NCI-H345 treated with DMSO at 0.1 percent for 48 hours (cell line): ENCODE measurements at regions not wholly inside any gene's neighbourhood (a gene's known extent, or its start where the extent isn't known, plus 50 kb on each side); places are given as distances from the start of the nearest gene placed in this dataset.

Source experiments
- DNase-seq: peaks from one replicate; lab custom pipeline; 2025; ENCODE audit not compliant: unreplicated experiment; lab: John Stamatoyannopoulos, UW

GRCh38 chr4:63526251-63526650, 883.0 kb downstream of the TECRL start:
- no peak for DNase-seq

DNA sequence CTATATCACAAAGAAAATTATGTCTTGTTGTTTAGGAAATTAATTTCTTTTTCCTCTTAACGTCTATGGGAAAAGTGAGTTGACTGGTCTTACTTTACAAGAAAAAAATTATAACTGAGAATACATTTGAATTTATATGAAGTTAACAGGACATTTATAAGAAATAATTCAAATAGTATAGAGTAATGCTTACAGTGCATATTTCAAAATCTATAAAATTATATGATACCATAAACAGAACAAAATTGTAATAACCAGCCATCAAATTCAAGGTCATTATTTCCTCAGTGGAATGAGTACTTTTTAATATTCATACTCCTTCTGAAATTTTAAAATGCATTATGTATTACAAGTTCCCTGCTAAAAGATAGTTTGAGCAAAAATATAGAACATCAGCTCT, 884.5 kb downstream of the TECRL start:
- DNase-seq = no peak

GRCh38 chr4:63505714-63506460, 903.4 kb downstream of the TECRL start:
- DNase-seq = no peak

GRCh38 chr4:63493265-63493664, 916.0 kb downstream of the TECRL start:
- no peak for DNase-seq

- DNase-seq = no peak
Measured at GRCh38 chr4:63492515-63492914, 916.7 kb downstream of the TECRL start.

- no peak for DNase-seq
Measured at GRCh38 chr4:63464393-63464792, 944.9 kb downstream of the TECRL start.

DNA sequence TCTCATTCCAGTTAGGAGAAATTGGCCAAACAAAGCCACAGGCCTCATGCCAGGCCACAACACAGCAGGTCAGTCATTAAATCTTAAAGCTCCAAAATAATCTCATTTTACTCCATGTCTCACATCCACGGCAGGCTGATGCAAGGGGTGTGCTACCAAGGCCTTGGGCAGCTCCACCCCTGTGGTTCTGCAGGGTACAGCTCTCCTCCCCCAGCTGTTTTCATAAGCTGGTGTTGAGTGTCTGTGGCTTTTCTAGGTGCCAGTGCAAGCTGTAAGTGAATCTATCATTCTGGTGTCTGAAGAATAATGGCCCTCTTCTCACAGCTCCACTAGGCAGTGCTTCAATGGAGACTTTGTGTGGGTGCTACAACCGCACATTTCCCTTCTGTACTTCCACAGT, 949.2 kb downstream of the TECRL start:
- no peak for DNase-seq

- DNase-seq = no peak
Measured at GRCh38 chr4:63459329-63459728, 949.9 kb downstream of the TECRL start.

DNA sequence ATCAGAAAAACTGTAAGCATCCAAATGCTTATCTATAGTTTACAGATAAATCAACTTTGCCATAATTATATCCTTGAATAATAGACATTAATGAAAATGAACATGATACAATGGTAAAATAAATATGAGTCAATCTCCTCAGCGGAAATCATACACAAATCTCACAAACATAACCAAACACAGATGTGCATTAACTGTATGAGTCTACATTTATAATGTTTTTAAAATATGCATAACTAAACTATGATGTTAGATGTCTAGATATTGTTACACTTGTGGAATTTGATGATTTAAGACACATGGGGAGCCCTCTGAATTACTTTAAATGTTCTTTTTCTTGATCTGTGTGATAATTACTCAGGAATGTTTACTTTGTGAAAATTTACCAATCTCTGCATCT, 951.2 kb downstream of the TECRL start:
- DNase-seq = no peak

- no peak for DNase-seq
Measured at GRCh38 chr4:63440236-63440635, 969.0 kb downstream of the TECRL start.

- DNase-seq = no peak
Measured at GRCh38 chr4:63430105-63430504, 979.1 kb downstream of the TECRL start.

DNA sequence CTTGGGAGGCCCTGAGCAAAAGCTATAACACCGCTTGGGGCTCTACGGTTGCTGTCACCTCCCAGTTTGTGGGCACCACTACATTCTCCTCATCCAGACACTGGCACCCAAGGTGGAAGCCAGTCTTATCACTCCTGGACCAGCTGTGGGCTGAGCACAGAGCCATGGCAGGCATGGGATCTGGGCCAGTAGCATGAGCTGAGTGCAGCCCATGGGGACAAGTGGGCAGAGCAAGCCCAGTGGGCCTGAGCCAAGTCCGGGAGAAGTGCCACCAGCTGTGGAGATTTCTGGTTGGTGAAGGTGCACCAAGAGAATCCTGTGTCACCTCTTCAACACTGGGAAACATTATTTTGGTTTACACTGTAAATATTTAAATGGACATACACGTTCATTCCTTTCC, 1013.0 kb downstream of the TECRL start:
- no peak for DNase-seq

- no peak for DNase-seq
Measured at GRCh38 chr4:63393544-63393943, 1015.7 kb downstream of the TECRL start.

- DNase-seq = no peak
Measured at GRCh38 chr4:63379750-63380522, 1029.3 kb downstream of the TECRL start.

- DNase-seq = no peak
Measured at GRCh38 chr4:63371001-63371400, 1038.2 kb downstream of the TECRL start.

GRCh38 chr4:63361628-63362027, 1047.6 kb downstream of the TECRL start:
- no peak for DNase-seq

GRCh38 chr4:63361066-63361465, 1048.2 kb downstream of the TECRL start:
- DNase-seq = no peak

DNA sequence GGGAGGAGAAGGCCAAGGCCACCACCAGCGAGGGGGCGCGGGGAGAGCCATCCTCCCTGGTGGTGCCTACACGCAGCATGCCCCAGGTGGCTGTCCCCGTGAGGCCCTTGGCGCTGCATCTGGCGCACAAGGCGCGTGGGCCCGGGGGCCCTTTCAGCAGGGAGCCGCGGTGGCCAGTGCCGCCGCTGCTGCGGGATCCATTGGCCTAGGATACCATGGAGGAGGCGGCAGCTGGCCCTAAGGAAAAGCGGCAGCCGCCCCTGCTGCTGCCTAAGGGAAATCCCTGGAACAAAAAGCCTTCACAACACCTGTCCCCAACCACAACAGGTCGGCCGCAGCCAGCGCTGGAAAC, 1059.6 kb downstream of the TECRL start:
- DNase-seq = no peak

DNA sequence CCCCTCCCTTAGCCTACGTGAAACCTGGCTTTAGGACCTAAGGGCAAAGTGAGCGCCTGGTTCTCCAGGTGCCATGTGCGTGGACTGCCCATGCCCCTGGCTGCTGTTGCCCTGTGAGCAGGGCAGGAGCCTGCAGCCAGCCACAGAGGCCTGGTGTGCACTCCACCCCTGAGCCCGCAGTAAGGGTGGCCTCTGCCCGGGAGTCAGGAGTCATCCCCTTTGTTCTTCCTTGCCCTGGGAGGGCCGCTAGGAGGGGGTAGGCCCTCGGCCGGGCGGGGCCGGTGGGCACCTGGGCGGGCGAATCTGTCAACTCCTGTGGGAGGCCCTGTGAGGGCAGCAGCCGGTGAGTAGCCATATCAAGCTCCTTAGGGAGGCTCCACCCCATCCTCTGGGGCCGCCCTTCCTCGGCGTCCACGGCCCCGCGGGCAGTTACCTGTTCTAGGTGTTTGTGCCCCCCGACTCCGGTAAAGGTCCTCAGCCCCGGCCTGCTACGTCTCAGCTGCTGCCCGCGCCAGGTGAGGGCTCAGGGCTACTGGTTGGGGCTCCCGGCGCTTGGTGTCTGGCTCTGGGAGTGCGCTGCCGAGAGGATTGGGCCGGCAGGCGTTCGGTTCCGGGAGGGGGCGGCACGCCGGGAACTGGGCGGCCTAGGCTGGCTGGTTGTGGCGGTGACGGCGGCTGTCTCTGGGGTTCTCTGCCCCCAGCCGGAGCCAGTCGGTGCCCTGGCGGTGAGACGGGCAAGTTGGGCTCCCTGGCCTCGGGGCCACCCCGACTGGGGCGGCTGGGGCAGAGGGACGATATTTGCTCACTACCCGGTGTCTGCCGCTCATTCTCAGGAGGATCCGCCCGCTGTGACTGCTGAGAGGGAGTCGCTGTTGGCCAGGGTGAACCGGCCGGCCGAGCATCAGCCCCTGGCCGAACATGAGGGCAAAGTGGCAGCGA, 1060.2 kb downstream of the TECRL start:
- no peak for DNase-seq

GRCh38 chr4:63325140-63325539, 1084.1 kb downstream of the TECRL start:
- no peak for DNase-seq

- DNase-seq = no peak
Measured at GRCh38 chr4:63316633-63317032, 1092.6 kb downstream of the TECRL start.

- no peak for DNase-seq
Measured at GRCh38 chr4:63315651-63316050, 1093.6 kb downstream of the TECRL start.
